Natural killer cell (primary cell): ENCODE measurements at regions not wholly inside any gene's neighbourhood (a gene's known extent, or its start where the extent isn't known, plus 50 kb on each side); places are given as distances from the start of the nearest gene placed in this dataset.

ENCODE experiments used
- ATAC-seq, 3 donors: fragments of 150-1000 bp in 2 of 3; fragments of 200-7000 bp in 1 of 3; cut with Tn5 transposase; 1 replicate in 1 of 3; 2 replicates in 2 of 3; pipeline ENCODE4 v1.10.0; 2021; ENCODE audit warnings: mild to moderate bottlenecking in 2 of 3, moderate library complexity in 2 of 3
- DNase-seq, 2 donors: peaks; one replicate each; pipeline versions ENCODE4 v3.0.0 to v3.0.0-alpha.2; 2013 to 2021; ENCODE audit warnings: mixed read lengths in 1 of 2
- H3K27ac ChIP-seq: one replicate; pipeline ENCODE4 v1.5.1; 2013; ENCODE audit warnings: mild to moderate bottlenecking, low read length
- H3K27me3 ChIP-seq: one replicate; pipeline ENCODE4 v1.6.1; 2013; ENCODE audit warnings: low read length; ENCODE audit not compliant: control insufficient read depth, insufficient read depth
- H3K36me3 ChIP-seq: one replicate; pipeline ENCODE4 v1.6.1; 2013; ENCODE audit warnings: low read length; ENCODE audit not compliant: control insufficient read depth, insufficient read depth
- H3K4me1 ChIP-seq: one replicate; pipeline ENCODE4 v1.6.1; 2013; ENCODE audit warnings: low read length; ENCODE audit not compliant: control insufficient read depth, insufficient read depth
- H3K4me3 ChIP-seq: one replicate; pipeline ENCODE4 v1.5.1; 2013; ENCODE audit warnings: low read length
- H3K9me3 ChIP-seq: one replicate; pipeline ENCODE4 v1.6.1; 2013; ENCODE audit warnings: low read length; ENCODE audit not compliant: control insufficient read depth, insufficient read depth
- H3K27ac Mint-ChIP-seq, 2 donors: one replicate each; pipeline ENCODE4 v1.8.0; 2022; ENCODE audit warnings: mild to moderate bottlenecking in 2 of 2, mixed read lengths in 2 of 2, moderate library complexity in 1 of 2
- H3K27me3 Mint-ChIP-seq, 2 donors: one replicate each; pipeline ENCODE4 v1.8.0; 2022; ENCODE audit warnings: low read depth in 2 of 2, mixed read lengths in 2 of 2
- H3K36me3 Mint-ChIP-seq: one replicate; pipeline ENCODE4 v1.8.0; 2022; ENCODE audit warnings: mixed read lengths
- H3K4me1 Mint-ChIP-seq, 2 donors: one replicate each; pipeline ENCODE4 v1.8.0; 2022; ENCODE audit warnings: mixed read lengths in 2 of 2
- H3K4me3 Mint-ChIP-seq: one replicate; pipeline ENCODE4 v1.8.0; 2022; ENCODE audit warnings: mild to moderate bottlenecking, moderate library complexity, mixed read lengths
- H3K9me3 Mint-ChIP-seq, 2 donors: one replicate each; pipeline ENCODE4 v1.8.0; 2022; ENCODE audit warnings: mixed read lengths in 2 of 2
- CTCF ChIP-seq: fragments of 200-600 bp; IDR thresholded peaks from one replicate; pipeline ENCODE4 v1.8.0; 2022; ENCODE audit warnings: antibody characterized with exemption
- WGBS: methylation state at CpG from one replicate; pipeline ENCODE4 v1.1.7; 2013; ENCODE audit warnings: missing lambda C conversion rate; ENCODE audit not compliant: insufficient coverage; 5-methylcytosine and 5-hydroxymethylcytosine counted together
- intact Hi-C: fragments of 100-400 bp; cut with micrococcal nuclease; formaldehyde crosslinking; loops from one replicate; pipeline ENCODE4 v1.14.2; 2022

GRCh38 chr13:80841414-80841813, 500.5 kb upstream of the SPRY2 start:
- H3K4me3 Mint-ChIP-seq, result no peak overlapping the region
- no peak for ATAC-seq

DNA sequence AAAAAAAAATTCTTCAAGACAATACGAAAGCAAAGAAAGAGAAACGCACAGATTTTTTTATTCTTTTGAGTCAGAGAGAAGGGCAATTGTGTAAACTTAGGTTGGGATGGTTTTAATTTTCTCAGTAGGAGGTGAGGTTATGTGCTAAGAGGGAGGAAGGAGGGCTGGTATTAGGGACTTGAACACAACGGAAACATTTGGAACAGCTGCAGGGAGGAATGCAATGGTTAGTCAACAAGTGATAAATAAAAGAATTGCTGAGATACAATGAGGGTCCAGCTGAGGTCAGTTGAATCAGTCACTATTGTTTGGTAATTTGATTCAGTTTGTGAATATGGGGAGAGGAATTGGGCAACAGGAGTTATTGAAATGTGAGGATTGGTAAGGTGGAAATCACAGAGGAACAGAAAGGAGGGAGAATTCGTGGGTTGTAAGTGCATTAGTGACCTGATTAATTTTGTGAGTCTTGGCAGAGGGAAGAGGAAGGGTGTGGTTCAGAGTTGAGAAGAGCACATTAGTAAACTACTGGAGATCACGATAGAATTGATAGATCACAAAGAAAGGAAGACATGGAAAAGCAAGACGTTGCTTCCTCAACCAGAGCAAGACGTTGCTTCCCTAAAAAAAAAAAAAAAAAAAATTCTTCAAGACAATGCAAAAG, 499.5 kb upstream of the SPRY2 start:
- H3K4me1 Mint-ChIP-seq, result no peaks in the 10 kb centered on the region
- H3K4me3 Mint-ChIP-seq, result no peak overlapping the region
- 87% methylated on average over 6 of the region's 7 CpGs for WGBS
- intact Hi-C loops, result no loop called here
- no peak overlapping the region for H3K27ac ChIP-seq
- no peak overlapping the region for H3K4me3 ChIP-seq
- H3K9me3 ChIP-seq, result peaks cover 9% of the 10 kb centered on the region
- no peaks in the 10 kb centered on the region for H3K27me3 Mint-ChIP-seq
- H3K4me1 ChIP-seq, result no peaks in the 10 kb centered on the region
- peaks cover 7% of the 10 kb centered on the region for H3K36me3 Mint-ChIP-seq
- H3K27me3 ChIP-seq, result no peaks in the 10 kb centered on the region
- no peak for ATAC-seq
- H3K9me3 Mint-ChIP-seq, result no peaks in the 10 kb centered on the region
- H3K36me3 ChIP-seq, result no peaks in the 10 kb centered on the region
- no peak for DNase-seq
- no peak overlapping the region for H3K27ac Mint-ChIP-seq
- TF ChIP-seq CTCF, result no peak

More at GRCh38 chr13:80841414-80841813, 500.5 kb upstream of the SPRY2 start:
- Histone ChIP-seq H3K36me3 (no peaks in the 10 kb centered on the region), H3K4me3 (no peak overlapping the region), H3K4me1 (no peaks in the 10 kb centered on the region), H3K27me3 (no peaks in the 10 kb centered on the region), H3K27ac (no peak overlapping the region), H3K9me3 (peaks cover 9% of the 10 kb centered on the region)
- Mint-ChIP-seq H3K4me1 (no peaks in the 10 kb centered on the region), H3K36me3 (peaks cover 7% of the 10 kb centered on the region), H3K27me3 (no peaks in the 10 kb centered on the region), H3K9me3 (no peaks in the 10 kb centered on the region), H3K27ac (no peak overlapping the region)
- 80% methylated on average over 1 of the region's 1 CpG for WGBS
- TF ChIP-seq CTCF, result no peak
- no peak for DNase-seq
- intact Hi-C loops, result no loop called here

DNA sequence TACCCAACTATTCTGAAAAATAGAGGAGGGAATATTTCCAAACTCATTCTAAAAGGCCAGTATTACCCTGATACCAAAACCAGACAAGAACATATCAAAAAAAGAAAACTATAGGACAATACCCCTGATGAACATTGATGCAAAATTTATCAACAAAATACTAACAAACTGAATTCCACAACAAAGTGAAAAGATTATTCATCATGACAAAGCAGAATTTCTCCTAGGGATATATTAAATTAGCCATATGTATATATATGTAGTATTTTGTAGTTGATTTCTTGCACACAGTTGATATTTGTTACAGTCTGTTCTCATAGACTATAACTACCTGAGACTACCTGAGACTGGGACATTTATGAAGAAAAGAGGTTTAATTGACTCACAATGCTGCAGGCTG, 495.0 kb upstream of the SPRY2 start:
- H3K36me3 ChIP-seq, result no peaks in the 10 kb centered on the region
- no peak overlapping the region for H3K27ac Mint-ChIP-seq
- intact Hi-C loops, result no loop called here
- H3K9me3 Mint-ChIP-seq, result peaks cover 6 to 7% of the 10 kb centered on the region in 2 donors
- peaks cover 17% of the 10 kb centered on the region for H3K9me3 ChIP-seq
- H3K4me3 Mint-ChIP-seq, result no peak overlapping the region
- H3K36me3 Mint-ChIP-seq, result peaks cover 27% of the 10 kb centered on the region
- no peaks in the 10 kb centered on the region for H3K4me1 ChIP-seq
- no peak overlapping the region for H3K4me3 ChIP-seq
- ATAC-seq (no peak), DNase-seq (no peak)
- no peaks in the 10 kb centered on the region for H3K27me3 ChIP-seq
- no peak overlapping the region for H3K27ac ChIP-seq
- no peaks in the 10 kb centered on the region for H3K27me3 Mint-ChIP-seq
- H3K4me1 Mint-ChIP-seq, result no peaks in the 10 kb centered on the region
- TF ChIP-seq CTCF, result no peak

- H3K9me3 ChIP-seq, result peaks cover 8% of the 10 kb centered on the region
- H3K27ac Mint-ChIP-seq, result no peak overlapping the region
- H3K27me3 ChIP-seq, result no peaks in the 10 kb centered on the region
- H3K36me3 ChIP-seq, result no peaks in the 10 kb centered on the region
- H3K9me3 Mint-ChIP-seq, result peaks cover 8% of the 10 kb centered on the region in 2 donors
- no peaks in the 10 kb centered on the region for H3K4me1 Mint-ChIP-seq
- H3K27ac ChIP-seq, result no peak overlapping the region
- peaks cover 37% of the 10 kb centered on the region for H3K36me3 Mint-ChIP-seq
- intact Hi-C loops, result no loop called here
- no peak for DNase-seq
- H3K4me3 Mint-ChIP-seq, result no peak overlapping the region
- no peaks in the 10 kb centered on the region for H3K27me3 Mint-ChIP-seq
- no peak overlapping the region for H3K4me3 ChIP-seq
- H3K4me1 ChIP-seq, result no peaks in the 10 kb centered on the region
- no peak for ATAC-seq
- no peak for TF ChIP-seq CTCF
Measured at GRCh38 chr13:80830431-80830830, 489.5 kb upstream of the SPRY2 start.
